SIG-M5 (cell line): ENCODE measurements at regions not wholly inside any gene's neighbourhood (a gene's known extent, or its start where the extent isn't known, plus 50 kb on each side); places are given as distances from the start of the nearest gene placed in this dataset.
"Not testable (repeated sequence)": the region's sequence is repeated elsewhere in the genome, so short reads cannot be mapped to it uniquely, and the experiment has no call there.

Experiments used
- DNase-seq: peaks from one replicate; lab custom pipeline; 2025; lab: John Stamatoyannopoulos, UW

DNA sequence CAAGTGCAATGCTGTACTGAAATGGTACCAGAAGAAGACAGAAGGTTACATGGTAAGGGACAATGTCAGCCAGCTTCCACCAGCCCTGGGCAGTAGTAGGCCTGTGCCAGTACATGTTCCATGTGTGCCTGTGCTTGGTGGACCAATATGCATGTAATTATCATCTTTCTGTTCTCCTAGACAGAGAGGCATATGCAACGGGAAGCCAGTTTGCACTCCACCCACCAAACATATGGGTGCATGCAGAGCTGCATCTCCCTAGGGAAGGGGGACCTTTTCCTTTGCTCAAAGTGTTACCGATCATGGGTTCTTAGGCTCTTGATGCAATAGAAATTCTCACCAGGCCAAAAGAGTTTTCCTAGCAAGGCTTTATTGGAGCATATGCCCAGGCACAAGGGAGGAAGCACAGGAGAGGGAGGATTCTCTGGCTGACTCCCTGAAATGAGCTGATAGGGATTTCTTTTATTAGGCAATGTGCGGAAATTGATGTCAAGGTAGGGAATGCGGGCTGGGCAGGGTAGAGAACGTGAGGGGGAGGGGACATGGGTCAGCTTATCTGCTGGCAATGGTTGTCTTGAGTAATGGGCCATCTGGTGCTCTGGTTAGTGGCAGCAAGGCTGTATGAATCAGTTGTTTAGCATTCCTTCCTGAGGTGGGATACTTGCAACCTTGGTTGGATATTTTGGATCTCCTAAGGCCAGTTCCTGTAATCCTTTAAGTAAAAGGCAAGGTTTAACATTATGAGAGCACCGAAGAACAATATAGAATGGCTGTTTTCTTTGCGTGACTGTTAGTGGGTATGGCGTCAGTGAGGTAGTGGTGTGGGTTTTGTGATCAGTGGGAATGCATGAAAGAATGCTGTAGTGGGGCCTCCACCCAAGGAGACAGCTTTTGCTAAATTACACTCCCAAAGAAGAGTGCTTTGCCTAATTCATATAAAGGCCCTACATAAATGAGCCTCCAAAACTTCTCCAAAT, 102.5 kb downstream of the CDRT15L2 start:
- not testable (repeated sequence) for DNase-seq

DNA sequence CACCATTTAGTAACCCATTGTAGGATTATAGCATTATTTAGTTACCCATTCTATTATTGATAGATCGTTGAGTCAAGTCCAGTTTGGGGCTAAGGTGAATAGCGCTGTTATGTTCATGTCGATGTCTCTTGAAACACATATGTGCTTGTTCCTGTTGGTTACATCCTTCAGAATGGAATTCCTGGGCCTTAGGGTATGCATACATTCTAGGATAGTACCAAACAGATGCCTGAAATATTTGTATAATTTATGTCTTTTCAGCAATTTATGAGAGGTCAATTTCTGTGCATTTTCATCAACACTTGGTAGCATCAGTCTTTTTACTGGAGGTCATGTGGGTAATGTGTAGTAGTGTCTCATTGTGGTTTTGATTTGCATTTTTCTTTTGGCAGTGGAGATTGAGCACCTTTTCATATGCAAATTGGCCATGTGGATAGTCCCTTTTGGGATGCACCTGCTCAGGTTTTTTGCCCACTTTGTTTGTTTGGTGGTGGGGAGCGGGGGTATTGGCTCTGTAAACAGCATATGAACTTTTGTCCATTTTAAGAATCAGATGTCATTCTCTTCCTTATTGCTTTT, 104.2 kb downstream of the CDRT15L2 start:
- DNase-seq: not testable (repeated sequence)

DNA sequence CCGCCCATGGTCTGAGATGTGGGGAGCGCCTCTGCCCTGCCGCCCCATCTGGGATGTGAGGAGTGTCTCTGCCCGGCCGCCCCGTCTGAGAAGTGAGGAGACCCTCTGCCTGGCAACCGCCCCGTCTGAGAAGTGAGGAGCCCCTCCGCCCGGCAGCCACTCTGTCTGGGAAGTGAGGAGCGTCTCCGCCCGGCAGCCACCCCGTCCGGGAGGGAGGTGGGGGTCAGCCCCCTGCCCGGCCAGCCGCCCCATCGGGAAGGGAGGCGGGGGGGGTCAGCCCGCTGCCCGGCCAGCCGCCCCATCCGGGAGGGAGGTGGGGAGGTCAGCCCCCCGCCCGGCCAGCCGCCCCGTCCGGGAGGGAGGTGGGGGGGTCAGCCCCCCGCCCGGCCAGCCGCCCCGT, 105.5 kb downstream of the CDRT15L2 start:
- DNase-seq: not testable (repeated sequence)

DNA sequence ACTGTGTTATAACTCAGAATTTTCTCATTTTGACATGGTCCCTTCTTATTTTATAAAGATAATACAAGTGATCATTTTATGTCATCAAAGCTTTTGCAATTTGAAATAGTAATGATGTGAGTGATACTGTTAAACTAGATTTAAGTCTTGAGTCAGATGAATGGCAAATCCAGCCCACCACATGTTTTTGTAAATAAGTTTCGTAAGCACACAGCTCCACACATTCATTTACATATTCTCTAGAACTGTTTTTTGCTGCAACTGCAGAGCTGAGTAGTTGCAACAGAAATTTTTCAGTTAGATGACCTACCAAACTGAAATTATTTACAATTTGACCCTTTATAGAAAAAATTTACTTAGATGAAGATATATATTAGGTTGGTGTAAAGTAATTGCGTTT, 108.1 kb downstream of the CDRT15L2 start:
- DNase-seq: not testable (repeated sequence)

DNA sequence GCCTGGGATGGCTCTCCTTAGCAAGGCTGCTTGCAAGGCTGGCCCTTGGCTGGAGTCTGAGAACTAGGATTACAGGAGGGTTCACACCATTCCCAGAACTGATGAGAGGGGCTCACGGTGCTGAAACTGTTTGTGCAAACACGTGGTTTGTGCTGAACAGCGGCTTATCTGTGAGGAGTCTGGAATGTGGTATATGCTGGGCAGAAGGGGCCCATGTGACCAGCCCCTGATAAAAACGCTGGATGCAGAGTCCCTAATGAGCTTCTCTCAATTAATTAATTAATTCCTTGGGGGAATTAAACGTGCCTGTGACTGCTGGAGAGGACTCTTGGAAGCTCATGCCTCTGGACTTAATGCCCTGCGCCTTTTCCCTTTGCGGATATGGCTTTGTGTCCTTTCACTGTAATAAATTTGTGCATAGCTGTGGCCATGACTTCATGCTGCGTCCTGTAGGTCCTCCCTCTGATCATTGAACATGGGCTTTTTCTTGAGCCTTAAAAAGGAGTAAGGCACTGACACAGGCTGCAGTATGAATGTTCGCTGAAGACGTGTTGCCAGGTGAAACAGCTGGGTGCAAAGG, 109.7 kb downstream of the CDRT15L2 start:
- not testable (repeated sequence) for DNase-seq

DNA sequence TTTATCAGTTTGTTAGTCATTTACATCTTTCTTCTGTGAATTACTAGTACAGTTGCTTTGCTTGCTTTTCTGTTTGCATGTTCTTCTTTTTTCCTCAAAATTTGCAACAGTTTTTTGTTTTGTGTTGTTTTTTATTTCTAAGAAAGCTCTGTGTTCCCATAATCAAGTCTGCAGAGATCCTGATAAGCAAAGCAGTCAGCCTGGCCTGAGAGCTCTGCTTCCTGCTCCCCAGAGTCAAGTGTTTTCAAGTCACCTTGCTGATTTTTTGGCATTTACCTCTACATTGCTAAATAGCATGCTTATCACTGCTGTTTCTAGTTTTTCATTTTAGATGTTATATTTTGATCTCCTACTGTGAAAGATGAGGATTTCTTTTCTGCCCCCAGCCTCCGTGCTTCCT, 113.2 kb downstream of the CDRT15L2 start:
- DNase-seq: not testable (repeated sequence)

DNA sequence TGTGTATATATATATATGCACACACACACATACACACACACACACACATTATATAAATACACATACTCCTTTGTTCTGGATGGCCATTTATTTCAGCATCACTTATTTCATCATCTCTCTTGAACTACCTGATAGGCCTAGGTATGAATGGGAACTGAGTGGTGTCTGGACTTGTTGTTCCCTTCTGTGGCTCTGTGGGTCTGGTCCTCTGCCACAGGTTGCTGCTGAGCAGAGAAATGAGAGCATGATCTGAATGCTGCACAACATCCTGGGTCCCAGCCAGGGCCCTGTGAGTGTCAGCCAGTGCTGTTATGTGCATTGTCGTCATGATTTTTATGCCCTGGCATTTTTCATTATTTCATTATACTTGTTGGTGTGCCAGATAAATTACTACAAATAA, 116.3 kb downstream of the CDRT15L2 start:
- DNase-seq: not testable (repeated sequence)

DNA sequence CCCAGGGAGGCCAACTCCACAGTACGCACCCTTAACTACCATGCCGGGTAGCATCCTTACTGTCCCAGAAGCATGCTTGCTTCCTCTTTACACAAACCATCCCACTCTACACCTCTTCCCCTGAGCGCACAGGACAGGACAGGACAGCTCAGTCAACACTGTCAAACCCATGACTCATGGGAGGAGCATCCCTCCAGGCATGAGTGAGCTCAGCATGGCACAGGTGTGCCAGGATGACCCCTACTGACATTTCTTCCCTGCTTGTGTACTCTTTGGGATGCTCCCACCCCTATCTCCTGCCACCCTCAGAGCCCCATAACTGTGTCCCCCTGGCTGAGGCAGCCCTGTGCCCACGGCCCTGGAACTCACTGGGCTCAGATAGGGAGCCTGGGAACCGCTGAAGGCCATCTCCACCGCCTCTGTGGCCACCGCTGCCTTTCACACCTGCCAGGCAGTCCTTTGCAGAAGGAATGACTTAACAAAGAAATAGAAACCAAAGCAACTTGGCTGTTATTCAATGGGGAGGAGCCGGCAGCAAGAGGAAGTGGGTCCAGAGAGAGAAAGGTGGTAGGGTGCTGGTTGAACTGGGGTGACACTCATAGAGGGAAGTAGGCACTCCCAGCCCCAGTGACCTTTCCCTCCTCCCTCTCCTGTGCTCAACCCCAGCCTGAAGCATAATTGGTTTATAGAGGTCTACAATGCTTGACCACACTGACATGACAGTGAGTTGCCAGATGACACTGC, 119.1 kb downstream of the CDRT15L2 start:
- peak; percentile 32 for DNase-seq

DNA sequence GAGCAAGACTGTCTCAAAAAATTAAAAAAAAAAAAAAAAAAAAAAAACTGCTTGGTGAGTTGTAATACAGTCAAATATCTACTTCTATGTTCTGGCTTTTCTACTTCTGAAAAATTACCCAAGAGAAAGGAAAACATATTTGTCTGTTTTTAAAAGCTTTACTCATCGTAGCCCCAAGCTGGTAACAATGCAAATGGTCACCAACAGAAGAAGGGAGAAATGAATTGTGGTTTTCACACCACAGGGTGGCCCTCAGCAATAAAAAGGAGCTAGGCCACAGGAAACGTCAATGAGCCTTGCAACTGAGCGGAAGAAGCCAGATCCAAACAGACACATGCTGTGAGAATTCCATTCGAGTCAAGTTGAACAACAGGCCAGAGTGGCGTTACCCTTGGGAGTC, 121.0 kb downstream of the CDRT15L2 start:
- DNase-seq: not testable (repeated sequence)

DNA sequence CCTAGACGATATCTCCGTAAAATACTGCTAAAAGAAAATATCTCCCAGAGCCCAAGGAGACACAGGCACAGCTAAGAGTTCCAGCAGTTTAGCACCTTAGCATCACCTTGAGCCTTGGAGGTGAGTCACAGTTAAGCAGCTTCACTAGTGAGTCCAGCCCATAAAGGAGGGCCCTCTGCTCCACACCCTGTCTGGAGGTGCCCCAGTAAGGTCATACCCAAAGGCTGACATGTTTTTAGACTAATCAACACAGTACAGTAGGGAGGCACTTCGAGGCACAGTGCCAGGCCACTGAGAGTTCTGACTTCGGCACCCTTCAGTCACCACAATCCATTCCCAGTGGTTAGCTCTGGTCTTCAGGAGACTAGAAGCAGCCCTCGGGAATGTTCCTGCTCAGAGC, 121.8 kb downstream of the CDRT15L2 start:
- not testable (repeated sequence) for DNase-seq

DNA sequence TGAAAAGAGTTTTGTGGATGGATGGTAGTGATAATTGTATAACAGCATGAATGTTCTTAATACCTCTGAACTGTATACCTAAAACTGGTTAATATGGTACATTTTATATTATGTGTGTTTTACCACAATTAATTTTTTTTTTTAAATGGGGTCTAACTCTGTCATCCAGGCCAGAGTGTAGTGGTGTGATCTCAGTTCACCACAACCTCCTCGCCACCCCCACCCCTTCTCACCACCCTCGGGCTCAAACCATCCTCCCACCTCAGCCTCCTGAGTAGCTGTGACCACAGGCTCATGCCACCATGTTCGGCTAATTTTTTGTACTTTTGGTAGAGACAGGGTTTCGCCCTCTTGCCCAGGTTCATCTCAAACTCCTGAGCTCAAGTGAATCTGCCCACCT, 123.2 kb downstream of the CDRT15L2 start:
- no peak for DNase-seq

DNA sequence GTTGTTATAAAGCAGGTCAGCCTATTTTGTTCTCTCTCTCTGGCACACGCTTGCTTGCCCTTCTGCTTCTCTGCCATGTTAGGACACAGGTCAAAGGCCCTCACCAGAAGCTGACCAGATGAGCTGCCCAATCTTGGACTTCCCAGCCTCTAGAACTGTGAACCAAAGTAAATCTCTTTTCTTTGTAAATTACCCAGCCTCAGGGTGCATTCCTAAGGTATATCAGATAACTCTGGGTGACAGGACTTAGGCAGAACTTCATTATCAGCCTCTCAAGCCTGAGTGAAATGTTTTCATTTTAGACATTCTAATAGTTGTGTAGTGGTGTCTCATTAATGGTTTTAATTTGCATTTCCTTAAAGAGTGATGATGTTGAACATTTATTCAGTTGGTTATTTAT, 124.3 kb downstream of the CDRT15L2 start:
- no peak for DNase-seq

DNA sequence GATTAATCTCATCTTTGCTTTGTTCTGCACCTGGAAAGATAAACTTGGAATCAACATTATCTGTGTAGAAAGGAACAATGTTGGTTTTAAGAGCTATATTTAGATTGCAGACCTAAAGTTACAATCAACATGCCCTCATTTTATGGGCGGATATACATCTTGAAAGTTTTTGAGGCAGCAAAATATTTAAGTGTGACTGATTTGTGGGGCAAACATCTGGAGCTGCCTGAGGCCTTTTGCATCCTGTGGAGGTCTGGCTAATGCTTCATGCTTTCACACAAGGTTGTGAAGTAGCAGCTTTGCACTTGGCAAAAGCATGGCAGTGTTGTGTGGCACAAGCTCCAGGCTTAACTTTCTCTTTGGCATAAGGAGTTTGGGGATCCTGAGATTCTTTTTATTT, 125.7 kb downstream of the CDRT15L2 start:
- not testable (repeated sequence) for DNase-seq

DNA sequence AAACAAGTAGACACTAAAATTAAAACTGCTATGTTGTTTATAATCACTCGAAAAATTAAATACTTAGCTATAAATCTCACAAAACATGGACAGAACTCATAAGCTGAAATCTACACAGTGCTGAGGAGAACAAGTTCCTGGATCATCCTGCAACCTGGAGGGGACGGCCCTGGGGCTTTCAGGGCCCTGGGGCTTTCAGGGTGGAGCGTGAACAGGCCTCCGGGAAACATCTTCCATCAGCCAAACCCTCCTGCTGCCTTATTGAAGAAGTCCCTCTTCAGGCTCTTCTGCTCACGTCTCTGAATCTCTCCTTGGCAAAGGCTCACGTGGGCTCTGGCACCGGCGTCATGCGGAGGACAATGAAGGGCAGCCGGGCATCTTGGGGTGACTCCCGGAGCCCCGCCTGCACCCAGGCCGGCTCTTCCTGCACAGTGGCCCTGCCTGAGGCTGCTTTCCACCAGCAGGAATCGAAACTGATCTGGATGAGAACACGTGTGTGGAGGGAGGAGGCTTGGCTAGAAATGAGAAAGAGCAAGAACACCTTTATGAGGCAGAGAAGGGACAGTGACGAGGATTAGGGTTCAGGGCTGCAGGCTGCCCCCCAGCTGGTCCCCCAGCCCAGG, 127.3 kb downstream of the CDRT15L2 start:
- no peak for DNase-seq

DNA sequence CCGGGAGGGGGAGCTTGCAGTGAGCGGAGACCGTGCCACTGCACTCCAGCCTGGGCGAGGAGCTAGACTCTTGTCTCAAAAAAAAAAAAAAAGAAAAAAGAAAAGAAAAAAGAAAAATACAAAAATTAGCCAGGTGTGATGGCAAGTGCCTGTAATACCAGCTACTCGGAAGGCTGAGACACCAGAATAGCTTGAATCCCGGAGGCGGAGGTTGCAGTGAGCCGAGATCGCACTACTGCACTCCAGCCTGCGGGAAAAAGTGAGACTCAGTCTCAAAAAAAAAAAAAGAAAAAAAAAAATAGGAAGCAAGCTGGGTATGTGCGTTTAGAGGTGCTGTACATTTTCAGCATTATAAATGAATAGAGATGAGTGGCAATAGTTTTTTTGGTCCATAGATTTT, 129.3 kb downstream of the CDRT15L2 start:
- not testable (repeated sequence) for DNase-seq

DNA sequence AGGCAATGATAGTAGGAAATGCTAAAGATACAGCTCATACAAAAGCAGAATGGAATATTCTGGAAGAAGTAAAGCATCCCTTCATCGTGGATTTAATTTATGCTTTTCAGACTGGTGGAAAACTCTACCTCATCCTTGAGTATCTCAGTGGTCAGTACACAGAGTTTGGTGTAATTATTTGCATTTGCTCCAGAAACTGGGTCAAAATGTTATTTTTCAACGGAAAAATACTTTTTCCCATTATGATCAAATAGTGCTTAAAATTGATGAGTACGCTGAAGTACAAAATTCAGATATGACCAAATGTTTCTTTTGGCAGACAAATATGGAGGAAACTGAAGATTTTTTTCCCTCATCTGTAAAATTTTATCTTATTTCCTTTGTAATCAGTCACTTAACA, 137.0 kb downstream of the CDRT15L2 start:
- DNase-seq: not testable (repeated sequence)

DNA sequence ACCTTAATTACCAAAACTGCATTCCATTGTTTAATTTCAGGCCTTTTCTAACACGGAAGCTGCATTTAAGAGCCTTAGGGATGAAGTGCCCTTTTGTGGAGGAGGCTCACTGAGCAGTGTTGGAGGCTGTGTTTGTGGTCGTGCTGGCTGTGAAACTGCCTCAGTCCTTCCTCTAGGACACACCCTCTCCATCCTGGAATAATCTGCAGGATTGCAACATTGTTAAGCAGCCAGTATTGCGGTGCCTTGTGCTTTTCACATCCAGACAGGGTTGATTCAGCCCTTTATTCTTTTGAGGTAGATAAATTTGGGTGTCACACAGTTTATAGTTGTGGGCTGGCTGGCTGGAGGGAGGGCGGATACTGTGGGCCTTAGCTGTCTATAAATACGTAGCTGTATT, 141.6 kb downstream of the CDRT15L2 start:
- DNase-seq: no peak

DNA sequence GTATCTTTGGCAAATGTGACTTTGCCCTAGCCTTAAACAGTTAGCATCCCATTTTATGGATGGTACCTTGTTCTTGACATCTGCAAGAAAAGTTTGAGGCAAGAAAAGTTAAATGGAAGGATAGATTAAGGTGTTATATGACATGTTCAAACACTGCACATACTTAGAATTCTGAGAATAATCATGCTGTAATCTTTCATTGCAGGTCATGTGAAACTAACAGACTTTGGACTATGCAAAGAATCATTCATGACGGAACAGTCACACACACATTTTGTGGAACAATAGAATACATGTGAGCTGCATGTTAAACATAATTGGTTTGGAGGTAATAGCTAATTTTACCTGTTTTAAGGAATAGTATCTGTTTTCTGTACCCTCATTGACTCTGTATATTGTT, 144.9 kb downstream of the CDRT15L2 start:
- DNase-seq: not testable (repeated sequence)

DNA sequence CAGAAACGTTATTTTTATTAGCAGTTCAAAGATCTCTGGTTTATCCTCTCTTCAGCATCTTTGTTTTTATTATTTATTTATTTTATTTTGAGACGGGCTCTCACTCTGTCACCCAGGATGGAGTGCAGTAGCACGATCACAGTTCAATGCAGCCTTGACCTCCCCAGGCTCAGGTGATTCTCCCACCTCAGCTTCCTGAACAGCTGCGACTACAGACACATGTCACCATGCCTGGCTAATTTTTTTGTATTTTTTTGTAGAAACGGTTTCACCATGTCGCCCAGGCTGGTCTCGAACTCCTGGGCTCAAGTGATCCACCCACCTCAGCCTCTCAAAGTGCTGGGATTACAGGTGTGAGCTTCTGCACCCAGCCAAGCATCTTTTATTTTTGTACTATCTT, 147.7 kb downstream of the CDRT15L2 start:
- DNase-seq: not testable (repeated sequence)

DNA sequence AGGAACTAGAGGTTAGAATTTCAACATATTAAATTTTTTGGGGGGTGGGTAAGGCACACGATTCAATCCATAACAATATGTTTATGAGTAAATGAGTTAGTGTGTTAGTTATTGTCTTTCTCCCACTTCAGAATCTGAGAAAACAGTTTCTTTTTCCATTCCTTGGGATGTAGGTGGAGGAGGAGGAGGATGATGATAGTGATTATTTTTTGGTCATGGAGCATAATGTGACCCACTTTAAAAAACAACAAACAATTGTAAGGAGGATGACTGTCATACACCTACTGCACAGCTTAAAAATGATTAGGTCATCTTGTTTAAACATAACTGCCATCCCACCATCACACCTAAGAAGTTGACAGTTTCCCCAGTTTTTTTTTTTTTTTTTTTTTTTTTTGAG, 148.7 kb downstream of the CDRT15L2 start:
- no peak for DNase-seq

DNA sequence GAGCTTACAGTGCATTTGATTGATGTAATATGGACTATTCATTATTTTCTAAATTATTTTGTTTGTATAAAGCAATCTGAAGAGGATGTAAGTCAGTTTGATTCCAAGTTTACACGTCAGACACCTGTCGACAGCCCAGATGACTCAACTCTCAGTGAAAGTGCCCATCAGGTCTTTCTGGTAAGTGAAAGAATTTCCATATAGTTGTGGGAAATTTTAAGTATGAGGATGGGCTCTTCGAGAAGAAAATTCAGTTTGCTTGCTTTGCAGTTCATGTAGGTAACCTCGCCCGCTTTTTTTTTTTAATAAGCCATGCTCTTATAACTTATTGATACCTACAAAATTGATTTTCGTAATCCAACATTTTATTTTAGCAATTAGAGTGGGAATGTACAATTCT, 151.6 kb downstream of the CDRT15L2 start:
- DNase-seq: not testable (repeated sequence)

DNA sequence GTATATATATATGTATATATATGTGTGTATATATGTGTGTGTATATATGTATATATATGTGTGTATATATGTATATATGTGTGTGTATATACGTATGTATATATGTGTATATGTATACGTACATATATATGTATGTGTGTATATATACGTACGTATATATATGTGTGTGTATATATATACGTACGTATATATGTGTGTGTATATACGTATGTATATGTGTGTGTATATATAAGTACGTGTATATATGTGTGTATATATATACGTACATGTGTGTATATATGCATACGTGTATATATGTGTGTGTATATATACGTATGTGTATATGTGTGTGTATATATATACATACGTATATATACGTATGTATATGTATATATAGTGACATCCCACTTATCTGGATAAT, 154.4 kb downstream of the CDRT15L2 start:
- DNase-seq: no peak
